ENCODE measurements at regions not wholly inside any gene's neighbourhood (a gene's known extent, or its start where the extent isn't known, plus 50 kb on each side); places are given as distances from the start of the nearest gene placed in this dataset.

DNA sequence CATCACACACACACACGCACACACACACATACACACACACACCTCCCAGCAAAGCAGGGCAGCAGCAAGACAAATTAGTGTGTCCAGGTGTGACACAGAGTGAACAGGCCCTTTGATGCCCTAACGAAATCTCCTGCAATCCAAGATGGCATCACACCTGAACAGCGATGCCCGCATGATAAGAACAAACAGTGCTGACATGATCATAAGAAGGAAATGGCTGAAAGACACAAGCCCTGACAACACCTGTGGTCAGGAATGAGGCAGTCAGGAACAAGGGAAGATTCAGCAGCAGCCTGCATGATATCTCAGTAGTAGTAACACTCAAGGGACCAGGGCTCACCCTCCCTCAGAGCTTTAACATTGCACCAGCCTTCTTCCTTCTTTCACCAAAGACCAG, 156.9 kb downstream of the FAXC start:
- Histone ChIP-seq H3K27me3 (ENCODE audit: insufficient read depth, low read length, poor library complexity) (peaks cover 3% of the 10 kb centered on the region), H3K9me3 (ENCODE audit: insufficient read depth, low read length, severe bottlenecking) (no peaks in the 10 kb centered on the region), H4K20me1 (ENCODE audit: insufficient read depth, low read length) (no peaks in the 10 kb centered on the region), H3K4me3 (ENCODE audit: low read depth in 1 of 2, low read length in 2 of 2) (no peak overlapping the region), H3K4me1 (ENCODE audit: insufficient read depth, low read length) (no peaks in the 10 kb centered on the region), H2AFZ (ENCODE audit: low read depth, low read length) (no peak overlapping the region), H3K9ac (ENCODE audit: low read depth, low read length) (no peak overlapping the region), H3K79me2 (ENCODE audit: insufficient read depth, low read length) (no peaks in the 10 kb centered on the region), H3K4me2 (ENCODE audit: insufficient read depth, low read length) (no peak overlapping the region), H3K36me3 (ENCODE audit: insufficient read depth, low read length) (no peaks in the 10 kb centered on the region), H3K27ac (ENCODE audit: low read length) (no peak overlapping the region)
- ATAC-seq (ENCODE audit: insufficient read depth, low read depth) (no peak), DNase-seq (no peak)
- no peak for TF ChIP-seq EZH2 (IDR thresholded peaks at IDR 0.05; ENCODE audit: borderline replicate concordance, low read depth, low read length, severe bottlenecking)
- TF ChIP-seq CTCF (IDR thresholded peaks at IDR 0.05; ENCODE audit: borderline replicate concordance, extremely low read depth, low read length, poor library complexity, severe bottlenecking), result no peak

DNA sequence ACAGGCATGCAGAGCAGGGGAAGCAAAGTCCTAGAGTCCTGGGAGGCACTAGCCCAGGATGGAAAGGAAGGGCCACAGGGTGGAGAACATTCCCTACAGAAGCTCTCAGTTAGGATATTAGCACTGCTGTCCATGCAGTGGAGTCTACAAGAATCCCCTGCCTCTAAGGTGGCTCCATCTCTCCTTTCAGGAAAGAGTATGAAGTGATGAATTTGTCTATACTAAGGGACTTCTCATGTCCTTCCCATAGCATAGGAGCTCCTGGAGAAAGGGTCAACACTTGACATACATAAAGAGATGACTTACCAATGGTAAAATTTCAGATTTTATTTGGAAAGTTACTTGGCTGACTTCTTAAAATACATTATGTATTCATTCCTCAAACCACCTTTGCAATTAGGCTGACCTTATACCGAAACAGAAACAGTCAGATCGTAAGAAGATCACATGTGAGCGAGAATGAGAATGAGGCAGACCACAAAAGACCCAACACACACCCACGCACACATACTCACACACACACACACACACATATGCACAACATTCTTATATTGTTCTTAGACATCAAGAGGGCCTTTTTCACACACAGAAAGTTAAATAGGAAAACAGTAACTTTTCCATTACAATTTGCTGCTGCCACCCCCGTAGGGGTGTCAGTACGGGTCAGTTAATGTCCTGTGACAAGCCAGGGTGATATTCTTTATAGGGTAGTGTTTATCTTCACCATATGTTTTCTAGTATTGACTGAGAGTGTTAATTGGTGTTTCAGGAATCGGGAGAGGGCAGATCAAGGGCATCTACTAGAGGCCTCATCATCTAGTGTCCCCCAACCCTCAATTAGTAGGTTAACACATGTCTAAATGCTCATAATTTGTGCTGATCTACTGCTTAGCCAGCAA, 159.4 kb downstream of the FAXC start:
- no peaks in the 10 kb centered on the region for H3K79me2 ChIP-seq (ENCODE audit: insufficient read depth, low read length)
- ATAC-seq (ENCODE audit: insufficient read depth, low read depth) (no peak), DNase-seq (no peak)
- no peaks in the 10 kb centered on the region for H4K20me1 ChIP-seq (ENCODE audit: insufficient read depth, low read length)
- H3K9ac ChIP-seq (ENCODE audit: low read depth, low read length), result no peak overlapping the region
- H3K36me3 ChIP-seq (ENCODE audit: insufficient read depth, low read length), result no peaks in the 10 kb centered on the region
- H3K27me3 ChIP-seq (ENCODE audit: insufficient read depth, low read length, poor library complexity), result no peaks in the 10 kb centered on the region
- no peaks in the 10 kb centered on the region for H3K9me3 ChIP-seq (ENCODE audit: insufficient read depth, low read length, severe bottlenecking)
- H3K27ac ChIP-seq (ENCODE audit: low read length), result no peak overlapping the region
- H3K4me1 ChIP-seq (ENCODE audit: insufficient read depth, low read length), result no peaks in the 10 kb centered on the region
- no peak overlapping the region for H3K4me3 ChIP-seq (ENCODE audit: low read depth in 1 of 2, low read length in 2 of 2)
- H2AFZ ChIP-seq (ENCODE audit: low read depth, low read length), result no peak overlapping the region
- H3K4me2 ChIP-seq (ENCODE audit: insufficient read depth, low read length), result no peak overlapping the region
- TF ChIP-seq CTCF (IDR thresholded peaks at IDR 0.05; ENCODE audit: borderline replicate concordance, extremely low read depth, low read length, poor library complexity, severe bottlenecking) (no peak), EZH2 (IDR thresholded peaks at IDR 0.05; ENCODE audit: borderline replicate concordance, low read depth, low read length, severe bottlenecking) (no peak)

DNA sequence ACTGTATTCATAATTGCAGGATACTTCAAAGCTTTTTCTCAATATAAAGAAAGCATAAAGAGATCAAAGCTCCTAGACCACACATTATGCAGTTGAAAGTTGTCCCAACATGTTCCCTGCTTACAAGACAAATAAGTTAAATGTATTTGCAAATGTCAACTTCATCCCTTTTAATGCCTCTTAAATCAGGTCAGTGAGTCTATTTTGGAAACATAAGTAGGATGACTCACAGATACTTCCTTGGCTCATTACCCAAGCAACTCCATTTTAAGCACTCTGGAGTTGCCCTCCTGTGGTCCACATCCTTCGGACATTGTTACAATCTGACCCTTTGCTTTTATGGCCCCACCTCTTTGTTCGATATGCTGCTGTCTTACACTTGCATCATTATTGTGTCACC, 162.0 kb downstream of the FAXC start:
- no peak for DNase-seq
- Histone ChIP-seq H3K4me3 (ENCODE audit: low read depth in 1 of 2, low read length in 2 of 2) (no peak overlapping the region), H4K20me1 (ENCODE audit: insufficient read depth, low read length) (no peaks in the 10 kb centered on the region), H3K4me1 (ENCODE audit: insufficient read depth, low read length) (no peaks in the 10 kb centered on the region), H3K27me3 (ENCODE audit: insufficient read depth, low read length, poor library complexity) (no peaks in the 10 kb centered on the region), H3K79me2 (ENCODE audit: insufficient read depth, low read length) (no peaks in the 10 kb centered on the region), H3K36me3 (ENCODE audit: insufficient read depth, low read length) (no peaks in the 10 kb centered on the region), H3K9ac (ENCODE audit: low read depth, low read length) (no peak overlapping the region), H3K27ac (ENCODE audit: low read length) (no peak overlapping the region), H3K4me2 (ENCODE audit: insufficient read depth, low read length) (no peak overlapping the region), H2AFZ (ENCODE audit: low read depth, low read length) (no peak overlapping the region), H3K9me3 (ENCODE audit: insufficient read depth, low read length, severe bottlenecking) (no peaks in the 10 kb centered on the region)
- no peak for ATAC-seq (ENCODE audit: insufficient read depth, low read depth)
- TF ChIP-seq CTCF (IDR thresholded peaks at IDR 0.05; ENCODE audit: borderline replicate concordance, extremely low read depth, low read length, poor library complexity, severe bottlenecking) (no peak), EZH2 (IDR thresholded peaks at IDR 0.05; ENCODE audit: borderline replicate concordance, low read depth, low read length, severe bottlenecking) (no peak)
